ENCODE measurements at regions not wholly inside any gene's neighbourhood (a gene's known extent, or its start where the extent isn't known, plus 50 kb on each side); places are given as distances from the start of the nearest gene placed in this dataset.
A peak's percentile ranks its signal among the peaks of the same experiment; 100 is the strongest.

DNA sequence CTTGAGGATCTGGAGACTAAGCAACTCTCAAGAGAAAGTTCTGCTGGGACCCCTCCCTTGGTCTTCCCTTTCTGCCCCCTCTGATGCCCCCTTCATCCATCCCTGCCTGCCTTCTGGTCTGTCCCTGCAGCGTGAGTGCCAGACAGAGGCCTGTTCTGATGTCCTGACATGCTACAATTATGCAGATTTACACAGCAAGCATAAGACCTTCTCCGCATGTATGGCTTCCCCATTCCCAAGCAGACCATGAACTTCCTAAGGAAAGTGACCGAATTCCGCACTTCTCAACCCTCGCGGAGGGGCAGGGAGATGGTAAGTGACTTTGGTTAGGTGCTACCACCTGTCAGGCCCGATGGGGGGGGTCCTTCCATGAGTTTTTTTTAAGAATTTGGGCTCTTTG is 150.1 kb upstream of the SDK2 start:
- TF ChIP-seq POLR2A (IDR thresholded peaks at IDR 0.05; ENCODE audit: extremely low read depth, insufficient read length) (no peak), MYC (IDR thresholded peaks at IDR 0.05; ENCODE audit: low read depth, low read length) (no peak)
- TF ChIP-seq, protein P1, sequence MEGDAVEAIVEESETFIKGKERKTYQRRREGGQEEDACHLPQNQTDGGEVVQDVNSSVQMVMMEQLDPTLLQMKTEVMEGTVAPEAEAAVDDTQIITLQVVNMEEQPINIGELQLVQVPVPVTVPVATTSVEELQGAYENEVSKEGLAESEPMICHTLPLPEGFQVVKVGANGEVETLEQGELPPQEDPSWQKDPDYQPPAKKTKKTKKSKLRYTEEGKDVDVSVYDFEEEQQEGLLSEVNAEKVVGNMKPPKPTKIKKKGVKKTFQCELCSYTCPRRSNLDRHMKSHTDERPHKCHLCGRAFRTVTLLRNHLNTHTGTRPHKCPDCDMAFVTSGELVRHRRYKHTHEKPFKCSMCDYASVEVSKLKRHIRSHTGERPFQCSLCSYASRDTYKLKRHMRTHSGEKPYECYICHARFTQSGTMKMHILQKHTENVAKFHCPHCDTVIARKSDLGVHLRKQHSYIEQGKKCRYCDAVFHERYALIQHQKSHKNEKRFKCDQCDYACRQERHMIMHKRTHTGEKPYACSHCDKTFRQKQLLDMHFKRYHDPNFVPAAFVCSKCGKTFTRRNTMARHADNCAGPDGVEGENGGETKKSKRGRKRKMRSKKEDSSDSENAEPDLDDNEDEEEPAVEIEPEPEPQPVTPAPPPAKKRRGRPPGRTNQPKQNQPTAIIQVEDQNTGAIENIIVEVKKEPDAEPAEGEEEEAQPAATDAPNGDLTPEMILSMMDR (IDR thresholded peaks at IDR 0.05; ENCODE audit: low read depth, low read length) = no peak
- TF ChIP-seq, protein P2, sequence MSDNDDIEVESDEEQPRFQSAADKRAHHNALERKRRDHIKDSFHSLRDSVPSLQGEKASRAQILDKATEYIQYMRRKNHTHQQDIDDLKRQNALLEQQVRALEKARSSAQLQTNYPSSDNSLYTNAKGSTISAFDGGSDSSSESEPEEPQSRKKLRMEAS (IDR thresholded peaks at IDR 0.05; ENCODE audit: low read depth, low read length) = no peak
- no peak for DNase-seq (ENCODE audit: low read depth)
- no peak overlapping the region for H3K4me3 ChIP-seq (ENCODE audit: low read depth, low read length)

DNA sequence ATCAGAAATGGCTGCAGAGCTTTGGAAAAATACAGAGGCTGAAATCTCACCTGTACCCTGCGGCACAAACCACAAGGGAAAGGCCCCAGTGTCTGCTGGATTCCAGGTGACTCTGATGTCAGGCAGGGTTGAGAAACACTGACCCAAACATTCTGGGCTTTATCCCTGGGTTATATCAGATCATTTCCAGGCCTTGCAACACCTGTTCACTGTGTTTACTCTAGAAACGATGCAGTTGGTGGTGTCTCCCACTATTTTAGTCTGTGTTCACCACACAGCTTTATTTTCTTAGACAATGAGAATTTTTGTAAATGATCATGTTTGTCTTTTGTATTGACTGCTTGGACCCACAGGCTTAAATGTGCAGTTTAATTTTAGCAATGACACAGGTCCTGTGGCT is 151.5 kb upstream of the SDK2 start:
- DNase-seq (ENCODE audit: low read depth) = no peak
- TF ChIP-seq, protein P1 (IDR thresholded peaks at IDR 0.05; ENCODE audit: low read depth, low read length) = no peak
- TF ChIP-seq, protein P2 (IDR thresholded peaks at IDR 0.05; ENCODE audit: low read depth, low read length) = no peak
- TF ChIP-seq POLR2A (IDR thresholded peaks at IDR 0.05; ENCODE audit: extremely low read depth, insufficient read length) = no peak
- TF ChIP-seq MYC (IDR thresholded peaks at IDR 0.05; ENCODE audit: low read depth, low read length) = no peak
- H3K4me3 ChIP-seq (ENCODE audit: low read depth, low read length) = no peak overlapping the region

DNA sequence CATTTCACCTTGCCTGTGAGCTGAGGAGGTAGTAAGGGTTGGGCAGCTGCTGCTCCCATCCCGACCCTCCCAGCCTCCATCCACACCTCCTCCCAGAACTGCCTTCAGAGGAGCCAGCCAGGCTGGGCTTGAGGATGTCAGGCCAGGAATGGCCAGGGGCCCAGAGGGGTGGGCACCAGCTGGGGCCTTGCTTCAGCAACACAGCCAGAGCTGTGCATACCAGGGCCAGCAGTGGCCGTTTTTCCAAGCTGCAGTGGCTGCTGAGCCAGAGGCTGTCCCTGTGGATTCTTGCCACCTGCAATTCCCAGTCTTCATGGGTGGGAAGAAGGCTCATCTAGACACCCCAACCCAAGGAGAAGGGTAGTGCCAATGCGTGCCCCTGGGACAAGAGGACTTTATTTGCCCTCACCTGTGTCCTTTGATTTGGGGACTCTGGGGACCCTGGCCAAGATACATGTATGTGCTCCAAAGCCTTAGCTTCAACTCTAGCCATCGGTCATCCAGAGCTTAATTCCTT is 153.4 kb upstream of the SDK2 start:
- no peak overlapping the region for H3K4me3 ChIP-seq (ENCODE audit: low read depth, low read length)
- TF ChIP-seq, protein P1 (IDR thresholded peaks at IDR 0.05; ENCODE audit: low read depth, low read length) = no peak
- TF ChIP-seq, protein P2 (IDR thresholded peaks at IDR 0.05; ENCODE audit: low read depth, low read length) = no peak
- TF ChIP-seq POLR2A (IDR thresholded peaks at IDR 0.05; ENCODE audit: extremely low read depth, insufficient read length) = no peak
- no peak for TF ChIP-seq MYC (IDR thresholded peaks at IDR 0.05; ENCODE audit: low read depth, low read length)
- no peak for DNase-seq (ENCODE audit: low read depth)

DNA sequence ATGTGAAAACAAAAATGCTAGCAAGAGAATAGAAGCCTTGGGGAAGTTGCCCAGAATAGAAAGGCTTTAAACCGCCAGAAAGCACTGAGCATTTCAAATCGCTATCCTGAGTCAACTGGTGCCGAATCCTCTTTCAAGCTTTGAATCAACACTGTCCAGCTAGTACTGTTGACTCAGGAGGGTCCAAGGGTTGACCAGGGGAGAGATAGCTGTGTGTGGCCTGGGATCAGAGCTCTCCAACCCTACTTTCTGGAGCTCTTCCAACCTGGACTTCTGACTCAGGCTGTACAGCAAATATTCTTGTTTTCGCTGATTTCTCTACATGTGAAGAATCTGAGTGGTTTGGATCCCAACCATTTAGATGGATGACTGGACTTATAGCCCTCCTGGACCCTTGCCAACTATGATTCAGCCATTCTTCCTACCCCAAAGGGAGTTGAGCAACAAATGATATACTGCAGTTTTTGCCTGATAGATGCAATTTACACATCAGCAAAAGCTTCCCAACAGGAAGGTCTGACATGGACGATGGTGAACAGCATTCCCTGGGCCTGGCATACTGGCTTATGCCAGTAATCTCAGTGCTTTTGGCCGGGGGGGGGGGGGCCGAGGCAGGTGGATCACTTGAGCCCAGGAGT is 154.0 kb upstream of the SDK2 start:
- peak; percentile 4 for DNase-seq (ENCODE audit: low read depth)
- no peak for TF ChIP-seq MYC (IDR thresholded peaks at IDR 0.05; ENCODE audit: low read depth, low read length)
- TF ChIP-seq, protein P1 (IDR thresholded peaks at IDR 0.05; ENCODE audit: low read depth, low read length) = no peak
- TF ChIP-seq, protein P2 (IDR thresholded peaks at IDR 0.05; ENCODE audit: low read depth, low read length) = no peak
- no peak for TF ChIP-seq POLR2A (IDR thresholded peaks at IDR 0.05; ENCODE audit: extremely low read depth, insufficient read length)
- H3K4me3 ChIP-seq (ENCODE audit: low read depth, low read length) = no peak overlapping the region

DNA sequence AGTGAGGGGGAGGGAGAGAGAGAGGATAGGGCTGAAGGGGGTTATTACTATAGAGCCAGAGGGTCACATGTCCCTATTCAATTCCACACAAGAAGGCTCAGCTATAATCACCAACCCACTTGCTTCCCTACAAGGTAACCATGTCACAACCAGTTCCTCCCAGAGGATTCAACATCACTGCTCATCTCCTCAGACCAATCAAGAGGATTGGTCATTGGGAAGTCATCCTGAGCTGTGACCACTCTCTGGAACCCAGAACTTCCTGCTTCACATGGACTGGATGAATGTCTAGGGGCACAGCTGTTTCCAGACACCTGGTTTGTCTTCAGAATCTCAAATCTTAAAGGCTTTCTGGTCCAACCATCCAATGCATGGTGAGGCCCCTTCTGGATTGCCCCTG is 154.9 kb upstream of the SDK2 start:
- TF ChIP-seq MYC (IDR thresholded peaks at IDR 0.05; ENCODE audit: low read depth, low read length) (no peak), POLR2A (IDR thresholded peaks at IDR 0.05; ENCODE audit: extremely low read depth, insufficient read length) (no peak)
- TF ChIP-seq, protein P1 (IDR thresholded peaks at IDR 0.05; ENCODE audit: low read depth, low read length) = no peak
- TF ChIP-seq, protein P2 (IDR thresholded peaks at IDR 0.05; ENCODE audit: low read depth, low read length) = no peak
- no peak for DNase-seq (ENCODE audit: low read depth)
- no peak overlapping the region for H3K4me3 ChIP-seq (ENCODE audit: low read depth, low read length)
